Heart right ventricle (tissue), 16 donors: ENCODE measurements at regions not wholly inside any gene's neighbourhood (a gene's known extent, or its start where the extent isn't known, plus 50 kb on each side); places are given as distances from the start of the nearest gene placed in this dataset.

Source experiments
- ATAC-seq, 8 donors: fragments of 200-7000 bp; cut with Tn5 transposase; one replicate each; pipeline ENCODE4 v1.9.1; 2020; ENCODE audit warnings: mild to moderate bottlenecking in 8 of 8, moderate library complexity in 8 of 8, moderate number of reproducible peaks in 1 of 8
- DNase-seq, 2 donors: peaks; one replicate each; pipeline ENCODE4 v3.0.0-alpha.2; 2020
- H3K27ac ChIP-seq, 10 donors: fragments of 200-600 bp; sonication (generic) in 2 of 10; one replicate each; pipeline versions ENCODE4 v1.5.0 to v1.8.0; 2020 to 2022; ENCODE audit warnings: mild to moderate bottlenecking in 3 of 10
- H3K27me3 ChIP-seq, 7 donors: fragments of 200-600 bp; one replicate each; pipeline ENCODE4 v1.8.0; 2021 to 2022; ENCODE audit warnings: mild to moderate bottlenecking in 2 of 7
- H3K36me3 ChIP-seq, 9 donors: fragments of 200-600 bp; sonication (generic) in 1 of 9; one replicate each; pipeline versions ENCODE4 v1.5.0 to v1.8.0; 2020 to 2022; ENCODE audit warnings: mild to moderate bottlenecking in 2 of 9
- H3K4me1 ChIP-seq, 9 donors: fragments of 200-600 bp; sonication (generic) in 1 of 9; one replicate each; pipeline versions ENCODE4 v1.5.0 to v1.8.0; 2020 to 2022; ENCODE audit warnings: mild to moderate bottlenecking in 4 of 9
- H3K4me3 ChIP-seq, 10 donors: fragments of 200-600 bp; sonication (generic) in 2 of 10; one replicate each; pipeline versions ENCODE4 v1.5.0 to v1.8.0; 2020 to 2022; ENCODE audit warnings: mild to moderate bottlenecking in 7 of 10, moderate library complexity in 2 of 10
- H3K9me3 ChIP-seq, 11 donors: fragments of 200-600 bp in 10 of 11; sonication (generic) in 2 of 11; one replicate each; pipeline versions ENCODE4 v1.5.0 to v1.8.0; 2013 to 2022; ENCODE audit warnings: mild to moderate bottlenecking in 2 of 11, control low read depth in 1 of 11, moderate library complexity in 1 of 11
- CTCF ChIP-seq, 9 donors: fragments of 200-600 bp; sonication (generic) in 2 of 9; IDR thresholded peaks; one replicate each; pipeline versions ENCODE4 v1.5.0 to v1.8.0; 2021 to 2022; ENCODE audit warnings: antibody characterized with exemption in 9 of 9, mild to moderate bottlenecking in 5 of 9, moderate library complexity in 1 of 9
- WGBS, 2 donors: extraction: QIAGEN DNeasy Blood & Tissue Kit; methylation state at CpG; one replicate each; pipeline ENCODE4 v1.1.7; 2013; ENCODE audit warnings: inconsistent platforms in 1 of 2; 5-methylcytosine and 5-hydroxymethylcytosine counted together
- intact Hi-C, 10 donors: fragments of 100-400 bp; cut with DNase I; formaldehyde crosslinking; loops; one replicate each; pipeline versions ENCODE4 v1.11.1 to v1.14.2; 2022
- donor health status: Arrhythmogenic right ventricular cardiomyopathy.
- donor health status: ischemic (EF 13 %, LVEDD 7.1; RV severe dilation, severe dysfunction).
- donor health status: healthy with polysubstance abuse.
- donor health status: DM: no; HTN: yes; CAD: no.
- donor health status: DM: no; HTN: no; CAD: no.
- donor health status: ischemic (EF 25% LVEDD 6.9; RV normal size, moderate dysfunction).
- donor health status: ischemic (EF 25% LVEDD 5.7; RV mildly dilated, moderate dysfunction).
- donor health status: healthy.
- donor health status: DM: yes; HTN: yes; CAD: no.
- donor health status: Ischemic cardiomyopathy.
- donor health status: ischemic (EF 35%, LVEDD 5.7; RV mildly dilated, moderate dysfunction).
- donor health status: nonischemic (EF 11% LVEDD 7.7; RV severe dilation, severe dysfunction).
- donor health status: DM: yes; HTN: yes; CAD: no.
- donor health status: PGD.
- donor health status: ischemic (EF 29% LVEDD 5.4; RV normal size, mild dysfunction).
- donor health status: nonischemic (EF 23%, LVEDD 6.1; RV moderate dilation, normal function).

DNA sequence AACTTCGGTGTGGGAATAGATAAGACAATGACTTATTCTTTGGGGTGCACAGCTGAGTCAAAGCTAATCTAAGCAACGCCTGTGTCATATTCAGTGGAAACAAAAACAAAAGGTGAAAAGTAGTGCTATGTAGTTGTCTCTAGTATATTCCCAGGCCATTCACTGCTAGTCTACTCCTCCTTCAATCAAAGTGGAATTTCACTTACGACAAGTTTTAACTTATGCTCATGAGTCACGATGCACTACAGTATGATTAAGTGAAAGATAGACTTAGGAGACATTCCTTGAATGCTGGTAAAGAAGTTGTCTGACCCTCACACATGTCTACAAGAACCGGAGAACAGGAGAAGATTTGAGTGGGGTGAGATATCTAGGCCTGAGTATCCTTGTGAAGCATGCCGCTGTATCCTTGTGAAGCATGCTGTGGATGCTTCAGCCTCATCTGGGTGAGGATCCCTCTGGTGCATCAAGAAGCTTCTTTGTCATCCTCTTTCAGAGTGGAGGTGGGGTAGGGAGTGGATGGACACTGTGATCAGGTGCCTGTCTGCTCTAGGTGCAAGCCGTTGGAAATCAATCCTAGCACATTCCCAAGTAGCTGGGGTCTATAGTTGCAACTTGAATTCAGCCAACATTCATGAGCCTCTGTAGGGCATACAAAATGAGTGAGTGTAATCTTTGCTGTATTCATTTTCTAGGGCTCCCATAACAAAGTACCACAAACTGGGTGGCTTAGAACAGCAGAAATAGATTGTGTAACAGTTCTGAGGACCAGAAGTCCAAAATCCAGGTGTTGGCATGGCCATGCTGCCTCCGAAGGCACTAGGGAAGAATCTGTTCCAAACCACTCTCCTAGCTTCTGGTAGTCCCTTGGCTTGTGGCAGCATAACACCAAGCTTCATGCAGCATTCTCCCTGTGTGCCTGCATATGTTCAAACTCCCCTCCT, 173.5 kb upstream of the FN1 start:
- H3K27me3 ChIP-seq, result no peaks in the 10 kb centered on the region
- H3K4me1 ChIP-seq, result peaks cover 0 to 21% (median 0%) of the 10 kb centered on the region in 9 donors
- no peaks in the 10 kb centered on the region for H3K9me3 ChIP-seq
- no peak for TF ChIP-seq CTCF (IDR thresholded peaks at IDR 0.05)
- ATAC-seq (no peak), DNase-seq (no peak)
- H3K36me3 ChIP-seq, result no peaks in the 10 kb centered on the region
- WGBS, 2 donors, result 90 to 92% methylated on average over 8 of the region's 8 CpGs
- intact Hi-C loops, result no loop called here
- no peak overlapping the region for H3K4me3 ChIP-seq
- no peak overlapping the region for H3K27ac ChIP-seq

- intact Hi-C loops, result no loop called here
- Histone ChIP-seq H3K36me3 (no peaks in the 10 kb centered on the region), H3K27ac (no peak overlapping the region), H3K27me3 (no peaks in the 10 kb centered on the region), H3K4me3 (no peak overlapping the region), H3K4me1 (peaks cover 0 to 19% (median 0%) of the 10 kb centered on the region in 9 donors), H3K9me3 (no peaks in the 10 kb centered on the region)
- 80 to 85% methylated on average over 1 of the region's 1 CpG for WGBS, 2 donors
- no peak for TF ChIP-seq CTCF (IDR thresholded peaks at IDR 0.05)
- ATAC-seq (no peak), DNase-seq (no peak)
Measured at GRCh38 chr2:215607766-215608165, 171.9 kb upstream of the FN1 start.

GRCh38 chr2:215606219-215606618, 170.4 kb upstream of the FN1 start:
- H3K4me3 ChIP-seq, result no peak overlapping the region
- no peaks in the 10 kb centered on the region for H3K36me3 ChIP-seq
- TF ChIP-seq CTCF (IDR thresholded peaks at IDR 0.05), result no peak
- no peaks in the 10 kb centered on the region for H3K27me3 ChIP-seq
- DNase-seq (no peak), ATAC-seq (no peak)
- H3K9me3 ChIP-seq, result no peaks in the 10 kb centered on the region
- WGBS, 2 donors, result 91 to 96% methylated on average over 2 of the region's 2 CpGs
- peaks cover 0 to 12% (median 0%) of the 10 kb centered on the region in 9 donors for H3K4me1 ChIP-seq
- intact Hi-C loops, result no loop called here
- H3K27ac ChIP-seq, result no peak overlapping the region

DNA sequence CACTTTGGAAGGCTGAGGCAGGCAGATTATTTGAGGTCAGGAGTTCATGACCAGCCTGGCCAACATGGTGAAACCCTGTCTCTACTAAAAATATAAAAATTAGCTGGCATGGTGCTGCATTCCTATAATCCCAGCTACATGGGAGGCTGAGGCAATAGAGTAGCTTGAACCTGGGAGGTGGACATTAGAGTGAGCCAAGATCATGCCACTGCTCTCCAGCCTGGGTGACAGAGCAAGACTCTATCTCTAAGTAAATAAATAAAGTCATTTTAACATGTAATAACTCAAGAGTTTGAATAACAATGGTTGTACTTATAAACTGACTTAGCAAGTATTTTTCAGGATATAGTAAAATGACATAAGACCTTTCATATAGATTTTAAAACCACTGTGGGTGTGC, 169.3 kb upstream of the FN1 start:
- Histone ChIP-seq H3K9me3 (no peaks in the 10 kb centered on the region), H3K4me3 (no peak overlapping the region), H3K27me3 (no peaks in the 10 kb centered on the region), H3K27ac (no peak overlapping the region), H3K4me1 (peaks cover 0 to 13% (median 0%) of the 10 kb centered on the region in 9 donors), H3K36me3 (no peaks in the 10 kb centered on the region)
- no peak for DNase-seq
- TF ChIP-seq CTCF (IDR thresholded peaks at IDR 0.05), result no peak
- no peak for ATAC-seq
- intact Hi-C loops, result no loop called here
